GM12873 (cell line): ENCODE measurements at regions not wholly inside any gene's neighbourhood (a gene's known extent, or its start where the extent isn't known, plus 50 kb on each side); places are given as distances from the start of the nearest gene placed in this dataset.
A peak's percentile ranks its signal among the peaks of the same experiment; 100 is the strongest.

Experiments used
- CTCF ChIP-seq: IDR thresholded peaks from 2 replicates; pipeline ENCODE4 v1.5.1; 2012; ENCODE audit warnings: low read depth, mild to moderate bottlenecking, moderate library complexity, low read length, control low read depth; ENCODE audit not compliant: insufficient read depth; ENCODE audit errors: missing control alignments

GRCh38 chr3:16821053-16821452 is 63.7 kb upstream of the PLCL2 start:
- no peak for TF ChIP-seq CTCF

GRCh38 chr3:16824081-16824696 is 60.6 kb upstream of the PLCL2 start:
- TF ChIP-seq CTCF = no peak

GRCh38 chr3:16825617-16826204 is 59.0 kb upstream of the PLCL2 start:
- no peak for TF ChIP-seq CTCF

- TF ChIP-seq CTCF = peak; percentile 66
Observed at GRCh38 chr3:16828815-16829214, 55.9 kb upstream of the PLCL2 start.

GRCh38 chr3:16831846-16832245 is 52.9 kb upstream of the PLCL2 start:
- TF ChIP-seq CTCF = no peak

- no peak for TF ChIP-seq CTCF
Observed at GRCh38 chr3:16834214-16834613, 50.5 kb upstream of the PLCL2 start.

GRCh38 chr3:16834753-16835152 is 50.0 kb upstream of the PLCL2 start:
- no peak for TF ChIP-seq CTCF
